Mucosa of descending colon (tissue), 3 donors: ENCODE measurements at regions not wholly inside any gene's neighbourhood (a gene's known extent, or its start where the extent isn't known, plus 50 kb on each side); places are given as distances from the start of the nearest gene placed in this dataset.

Experiments
- ATAC-seq: fragments of 200-7000 bp; cut with Tn5 transposase; one replicate; pipeline ENCODE4 v1.9.1; 2020; ENCODE audit warnings: mild to moderate bottlenecking, moderate library complexity
- DNase-seq, 3 donors: peaks; one replicate each; pipeline ENCODE4 v3.0.0-alpha.2; 2020
- H3K36me3 ChIP-seq: fragments of 200-600 bp; one replicate; pipeline ENCODE4 v1.8.0; 2021; ENCODE audit warnings: low read depth, mild to moderate bottlenecking
- H3K4me1 ChIP-seq: fragments of 200-600 bp; one replicate; pipeline ENCODE4 v1.8.0; 2021; ENCODE audit warnings: low read depth, mild to moderate bottlenecking
- H3K4me3 ChIP-seq: fragments of 200-600 bp; one replicate; pipeline ENCODE4 v1.8.0; 2021; ENCODE audit warnings: mild to moderate bottlenecking
- H3K9me3 ChIP-seq: fragments of 200-600 bp; one replicate; pipeline ENCODE4 v1.8.0; 2021; ENCODE audit warnings: mild to moderate bottlenecking
- CTCF ChIP-seq: fragments of 200-600 bp; IDR thresholded peaks from one replicate; pipeline ENCODE4 v1.8.0; 2022; ENCODE audit warnings: antibody characterized with exemption, mild to moderate bottlenecking
- intact Hi-C, 2 donors: fragments of 100-400 bp; cut with DNase I in 1 of 2; cut with micrococcal nuclease in 1 of 2; formaldehyde crosslinking; loops; one replicate each; pipeline versions ENCODE4 v1.11.0 to v1.11.1; 2022; cut with DNase I, micrococcal nuclease
- donor health status: DM: no; HTN: no; CAD: no; lungs with moderate emphysema.
- donor health status: DM: no; HTN: no; CAD: no.
- donor health status: DM: no; HTN: yes; CAD: no.

GRCh38 chr1:218101409-218101808, 183.7 kb upstream of the RRP15 start:
- Histone ChIP-seq H3K36me3 (no peaks in the 10 kb centered on the region), H3K4me1 (no peaks in the 10 kb centered on the region), H3K9me3 (no peaks in the 10 kb centered on the region), H3K4me3 (no peak overlapping the region)
- intact Hi-C loops = no loop called here
- no peak for TF ChIP-seq CTCF
- no peak for ATAC-seq
- DNase-seq = no peak

GRCh38 chr1:218108034-218108433, 177.1 kb upstream of the RRP15 start:
- intact Hi-C loops = no loop called here
- ATAC-seq (no peak), DNase-seq (no peak)
- no peak for TF ChIP-seq CTCF
- H3K9me3 ChIP-seq = no peaks in the 10 kb centered on the region
- no peaks in the 10 kb centered on the region for H3K4me1 ChIP-seq
- H3K4me3 ChIP-seq = no peak overlapping the region
- no peaks in the 10 kb centered on the region for H3K36me3 ChIP-seq

- DNase-seq (no peak), ATAC-seq (no peak)
- intact Hi-C loops = no loop called here
- Histone ChIP-seq H3K9me3 (no peaks in the 10 kb centered on the region), H3K36me3 (no peaks in the 10 kb centered on the region), H3K4me1 (no peaks in the 10 kb centered on the region), H3K4me3 (no peak overlapping the region)
- TF ChIP-seq CTCF = no peak
Observed at GRCh38 chr1:218112862-218113261, 172.2 kb upstream of the RRP15 start.

- Histone ChIP-seq H3K4me3 (no peak overlapping the region), H3K9me3 (no peaks in the 10 kb centered on the region), H3K36me3 (no peaks in the 10 kb centered on the region), H3K4me1 (no peaks in the 10 kb centered on the region)
- no peak for TF ChIP-seq CTCF
- no peak for DNase-seq
- intact Hi-C loops = no loop called here
- no peak for ATAC-seq
Observed at GRCh38 chr1:218123968-218124367, 161.1 kb upstream of the RRP15 start.

- Histone ChIP-seq H3K4me1 (no peaks in the 10 kb centered on the region), H3K9me3 (no peaks in the 10 kb centered on the region), H3K36me3 (no peaks in the 10 kb centered on the region), H3K4me3 (no peak overlapping the region)
- intact Hi-C loops = no loop called here
- ATAC-seq (no peak), DNase-seq (no peak)
- no peak for TF ChIP-seq CTCF
Observed at GRCh38 chr1:218135371-218135770, 149.7 kb upstream of the RRP15 start.

GRCh38 chr1:218139761-218140160, 145.3 kb upstream of the RRP15 start:
- DNase-seq = no peak
- Histone ChIP-seq H3K4me3 (no peak overlapping the region), H3K9me3 (no peaks in the 10 kb centered on the region), H3K36me3 (no peaks in the 10 kb centered on the region), H3K4me1 (no peaks in the 10 kb centered on the region)
- ATAC-seq = no peak
- TF ChIP-seq CTCF = no peak
- intact Hi-C loops = no loop called here
